GM12874 (cell line): ENCODE measurements at regions not wholly inside any gene's neighbourhood (a gene's known extent, or its start where the extent isn't known, plus 50 kb on each side); places are given as distances from the start of the nearest gene placed in this dataset.

Experiments
- TF ChIP-seq, protein P1 (sequence below): IDR thresholded peaks from 2 replicates; pipeline ENCODE4 v1.5.1; 2011; ENCODE audit warnings: low read depth, mild to moderate bottlenecking, control low read depth, low read length, moderate library complexity; ENCODE audit not compliant: insufficient read depth

GRCh38 chr3:72185549-72186399 is 400.8 kb upstream of the PROK2 start:
- TF ChIP-seq, protein P1, sequence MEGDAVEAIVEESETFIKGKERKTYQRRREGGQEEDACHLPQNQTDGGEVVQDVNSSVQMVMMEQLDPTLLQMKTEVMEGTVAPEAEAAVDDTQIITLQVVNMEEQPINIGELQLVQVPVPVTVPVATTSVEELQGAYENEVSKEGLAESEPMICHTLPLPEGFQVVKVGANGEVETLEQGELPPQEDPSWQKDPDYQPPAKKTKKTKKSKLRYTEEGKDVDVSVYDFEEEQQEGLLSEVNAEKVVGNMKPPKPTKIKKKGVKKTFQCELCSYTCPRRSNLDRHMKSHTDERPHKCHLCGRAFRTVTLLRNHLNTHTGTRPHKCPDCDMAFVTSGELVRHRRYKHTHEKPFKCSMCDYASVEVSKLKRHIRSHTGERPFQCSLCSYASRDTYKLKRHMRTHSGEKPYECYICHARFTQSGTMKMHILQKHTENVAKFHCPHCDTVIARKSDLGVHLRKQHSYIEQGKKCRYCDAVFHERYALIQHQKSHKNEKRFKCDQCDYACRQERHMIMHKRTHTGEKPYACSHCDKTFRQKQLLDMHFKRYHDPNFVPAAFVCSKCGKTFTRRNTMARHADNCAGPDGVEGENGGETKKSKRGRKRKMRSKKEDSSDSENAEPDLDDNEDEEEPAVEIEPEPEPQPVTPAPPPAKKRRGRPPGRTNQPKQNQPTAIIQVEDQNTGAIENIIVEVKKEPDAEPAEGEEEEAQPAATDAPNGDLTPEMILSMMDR = no peak

- TF ChIP-seq, protein P1 = no peak
Observed at GRCh38 chr3:72183489-72183888, 398.5 kb upstream of the PROK2 start.

- TF ChIP-seq, protein P1 = no peak
Observed at GRCh38 chr3:72182206-72182605, 397.3 kb upstream of the PROK2 start.

DNA sequence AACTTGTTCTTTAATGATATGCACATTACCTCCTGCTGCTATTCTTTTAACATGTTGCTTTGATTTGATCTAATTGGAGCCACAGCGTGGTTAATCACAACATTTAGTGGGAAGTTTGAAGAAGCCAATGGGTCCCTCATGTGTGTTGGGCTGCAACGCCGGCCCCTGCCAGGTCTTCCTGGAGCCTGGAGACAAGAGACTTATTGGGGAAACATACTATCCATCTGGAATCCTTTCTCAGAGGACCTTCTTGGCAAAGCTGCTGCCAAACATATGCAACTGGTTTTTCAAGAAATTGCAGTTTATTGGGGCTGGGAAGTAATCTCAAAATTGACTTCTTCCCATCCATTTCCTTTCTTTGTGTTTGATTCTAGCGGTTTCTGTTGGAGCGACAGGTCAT is 396.3 kb upstream of the PROK2 start:
- TF ChIP-seq, protein P1 = no peak

DNA sequence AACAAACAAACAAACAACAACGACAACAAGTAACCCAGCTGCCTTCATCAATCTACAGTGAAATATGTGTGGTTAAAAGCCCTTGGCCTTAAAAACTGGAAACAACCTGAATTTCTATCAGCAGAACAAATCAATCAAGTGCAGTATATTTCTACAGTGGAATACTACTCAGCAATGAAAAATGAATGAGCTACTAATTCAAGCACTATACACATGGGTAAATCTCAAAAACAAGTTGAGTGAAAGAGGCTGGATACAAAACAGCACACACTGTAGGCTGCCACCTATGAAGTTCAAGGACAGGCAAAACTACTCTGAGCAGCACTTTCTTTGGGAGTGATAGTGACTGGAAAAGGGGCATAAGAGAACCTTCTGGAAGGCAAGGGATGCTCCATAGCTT is 395.5 kb upstream of the PROK2 start:
- TF ChIP-seq, protein P1 = no peak

DNA sequence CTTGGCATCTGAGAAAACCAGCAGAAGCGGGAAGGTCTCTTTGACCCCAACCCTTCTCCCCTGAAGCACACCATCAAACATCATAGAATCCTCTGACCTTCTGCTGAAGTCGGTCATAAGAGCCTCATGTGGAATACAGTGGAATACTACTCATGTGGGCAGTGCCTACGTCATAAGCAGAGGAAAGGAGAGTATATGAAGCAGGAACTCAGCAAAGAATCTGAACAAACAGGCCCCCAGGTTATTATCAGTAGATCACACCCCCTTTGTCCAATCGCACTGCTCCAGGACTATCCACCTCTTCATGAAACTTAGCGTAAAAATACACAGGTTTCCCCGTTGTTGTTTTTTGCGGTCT is 394.1 kb upstream of the PROK2 start:
- TF ChIP-seq, protein P1 = no peak

DNA sequence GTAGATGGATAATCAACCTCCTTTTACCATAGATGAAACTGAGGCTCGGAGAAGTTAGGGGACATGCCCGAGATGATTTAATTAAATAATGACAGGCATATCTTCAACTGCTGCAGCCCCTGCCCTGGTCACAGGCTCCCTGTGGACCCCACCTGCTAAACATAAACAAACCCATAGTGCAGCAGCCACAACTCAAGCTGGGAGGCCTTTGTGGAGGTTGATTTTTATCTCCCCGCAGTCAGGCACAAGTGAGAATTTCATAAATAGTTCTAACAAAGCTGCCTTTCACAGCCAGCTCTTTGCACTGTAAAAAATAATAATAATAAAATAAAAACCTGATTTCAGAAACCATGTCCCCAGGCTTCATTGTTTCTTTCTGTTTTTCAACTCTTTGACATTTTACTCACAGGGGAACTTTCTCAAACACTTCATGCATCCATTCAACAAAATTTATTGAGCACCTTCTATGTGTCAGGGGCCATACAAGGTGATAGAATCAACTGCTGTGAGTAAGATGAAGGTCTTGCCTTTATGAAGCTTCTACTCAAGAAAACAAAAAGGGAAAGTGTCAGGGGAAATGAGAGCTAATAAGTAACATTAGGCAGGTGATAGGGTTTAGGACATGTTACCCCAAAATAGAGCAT is 393.6 kb upstream of the PROK2 start:
- TF ChIP-seq, protein P1 = no peak
